ENCODE measurements at regions not wholly inside any gene's neighbourhood (a gene's known extent, or its start where the extent isn't known, plus 50 kb on each side); places are given as distances from the start of the nearest gene placed in this dataset.
"Not testable (repeated sequence)": the region's sequence is repeated elsewhere in the genome, so short reads cannot be mapped to it uniquely, and the experiment has no call there.

GRCh38 chr21:18840239-18840638 is 436.7 kb upstream of the TMPRSS15 start:
- no peak overlapping the region for H3K4me3 ChIP-seq (ENCODE audit: low read depth, low read length)
- no peaks in the 10 kb centered on the region for H3K4me1 ChIP-seq
- no peaks in the 10 kb centered on the region for H3K79me2 ChIP-seq
- no peak overlapping the region for H2AFZ ChIP-seq
- H3K9ac ChIP-seq = no peak overlapping the region
- no peak overlapping the region for H3K27ac ChIP-seq
- no peak for TF ChIP-seq CTCF (IDR thresholded peaks at IDR 0.05)
- no peaks in the 10 kb centered on the region for H3K9me3 ChIP-seq (ENCODE audit: control insufficient read depth, low read length)
- H3K36me3 ChIP-seq (ENCODE audit: control insufficient read depth, insufficient read depth, low read length) = no peaks in the 10 kb centered on the region
- no peaks in the 10 kb centered on the region for H3K27me3 ChIP-seq (ENCODE audit: control insufficient read depth, insufficient read depth, low read length)
- H3K4me2 ChIP-seq (ENCODE audit: low read length) = no peak overlapping the region

GRCh38 chr21:18857606-18858005 is 454.0 kb upstream of the TMPRSS15 start:
- not testable (repeated sequence) for H3K9ac ChIP-seq; H3K9me3 ChIP-seq (ENCODE audit: control insufficient read depth, low read length); H3K4me1 ChIP-seq; H3K27me3 ChIP-seq (ENCODE audit: control insufficient read depth, insufficient read depth, low read length); H3K4me3 ChIP-seq (ENCODE audit: low read depth, low read length); H3K79me2 ChIP-seq; H3K4me2 ChIP-seq (ENCODE audit: low read length); H2AFZ ChIP-seq; H3K27ac ChIP-seq; H3K36me3 ChIP-seq (ENCODE audit: control insufficient read depth, insufficient read depth, low read length)

GRCh38 chr21:18869104-18869503 is 465.5 kb upstream of the TMPRSS15 start:
- Histone ChIP-seq H2AFZ (no peak overlapping the region), H3K4me2 (ENCODE audit: low read length) (no peak overlapping the region), H3K4me1 (no peaks in the 10 kb centered on the region), H3K27ac (no peak overlapping the region), H3K36me3 (ENCODE audit: control insufficient read depth, insufficient read depth, low read length) (no peaks in the 10 kb centered on the region), H3K79me2 (no peaks in the 10 kb centered on the region), H3K27me3 (ENCODE audit: control insufficient read depth, insufficient read depth, low read length) (no peaks in the 10 kb centered on the region), H3K9me3 (ENCODE audit: control insufficient read depth, low read length) (no peaks in the 10 kb centered on the region), H3K9ac (no peak overlapping the region), H3K4me3 (ENCODE audit: low read depth, low read length) (no peak overlapping the region)
- TF ChIP-seq CTCF (IDR thresholded peaks at IDR 0.05) = no peak

- Histone ChIP-seq H3K4me3 (ENCODE audit: low read depth, low read length) (no peak overlapping the region), H3K27me3 (ENCODE audit: control insufficient read depth, insufficient read depth, low read length) (no peaks in the 10 kb centered on the region), H2AFZ (no peak overlapping the region), H3K27ac (no peak overlapping the region), H3K9me3 (ENCODE audit: control insufficient read depth, low read length) (no peaks in the 10 kb centered on the region), H3K9ac (no peak overlapping the region), H3K4me2 (ENCODE audit: low read length) (no peak overlapping the region), H3K36me3 (ENCODE audit: control insufficient read depth, insufficient read depth, low read length) (no peaks in the 10 kb centered on the region), H3K4me1 (no peaks in the 10 kb centered on the region), H3K79me2 (no peaks in the 10 kb centered on the region)
- TF ChIP-seq CTCF (IDR thresholded peaks at IDR 0.05) = no peak
These were observed 474.3 kb upstream of the TMPRSS15 start for GRCh38 chr21:18877917-18878316.

GRCh38 chr21:18887922-18888602 is 484.5 kb upstream of the TMPRSS15 start:
- Histone ChIP-seq H3K79me2 (no peaks in the 10 kb centered on the region), H3K9ac (no peak overlapping the region), H3K36me3 (ENCODE audit: control insufficient read depth, insufficient read depth, low read length) (no peaks in the 10 kb centered on the region), H3K9me3 (ENCODE audit: control insufficient read depth, low read length) (no peaks in the 10 kb centered on the region), H3K27ac (no peak overlapping the region), H2AFZ (no peak overlapping the region), H3K4me2 (ENCODE audit: low read length) (no peak overlapping the region), H3K4me1 (no peaks in the 10 kb centered on the region), H3K4me3 (ENCODE audit: low read depth, low read length) (no peak overlapping the region), H3K27me3 (ENCODE audit: control insufficient read depth, insufficient read depth, low read length) (no peaks in the 10 kb centered on the region)
- no peak for TF ChIP-seq CTCF (IDR thresholded peaks at IDR 0.05)
